H1 (cell line): ENCODE measurements at regions not wholly inside any gene's neighbourhood (a gene's known extent, or its start where the extent isn't known, plus 50 kb on each side); places are given as distances from the start of the nearest gene placed in this dataset.

Experiments used
- CTCF ChIA-PET: fragments of 300-600 bp; sonication (Branson Sonifier 250); formaldehyde crosslinking; loops from one replicate; lab custom pipeline; 2021; ENCODE audit not compliant: partially characterized antibody; lab: Charles Lee
- POLR2A ChIA-PET: fragments of 300-600 bp; sonication (Branson Sonifier 250); formaldehyde crosslinking; loops from one replicate; lab custom pipeline; 2021; ENCODE audit warnings: inconsistent platforms; ENCODE audit not compliant: partially characterized antibody; lab: Charles Lee
- DNase-seq, 2 experiments: peaks; one replicate each; pipeline versions ENCODE4 v3.0.0 to v3.0.0-alpha.2; 2010 to 2022; ENCODE audit warnings: low spot score in 2 of 2, low read depth in 1 of 2, mixed read lengths in 1 of 2
- FAIRE-seq: peaks from 2 replicates; lab custom pipeline; 2011; peaks lifted over from hg19 to GRCh38; lab: Jason Lieb, UNC
- H2AFZ ChIP-seq: 2 replicates; pipeline ENCODE4 v1.8.1; 2012; ENCODE audit warnings: low read length, inconsistent platforms
- H2AK5ac ChIP-seq: 2 replicates; pipeline ENCODE4 v1.6.1; 2013; ENCODE audit warnings: low read depth, low read length
- H2BK120ac ChIP-seq: replicated peaks from 2 replicates; pipeline ENCODE3; 2013; ENCODE audit warnings: low read depth, low read length, inconsistent platforms
- H2BK12ac ChIP-seq: 2 replicates; pipeline ENCODE4 v1.6.1; 2013; ENCODE audit warnings: low read depth, low read length
- H2BK15ac ChIP-seq: 2 replicates; pipeline ENCODE4 v1.6.1; 2013; ENCODE audit warnings: low read length
- H2BK20ac ChIP-seq: 2 replicates; pipeline ENCODE4 v1.6.1; 2013; ENCODE audit warnings: low read length
- H2BK5ac ChIP-seq: 2 replicates; pipeline ENCODE4 v1.6.1; 2013; ENCODE audit warnings: low read depth, low read length
- H3K14ac ChIP-seq: 2 replicates; pipeline ENCODE4 v1.6.1; 2013; ENCODE audit warnings: inconsistent platforms; ENCODE audit not compliant: insufficient read length
- H3K18ac ChIP-seq: 2 replicates; pipeline ENCODE4 v1.6.1; 2013; ENCODE audit warnings: low read length; ENCODE audit errors: extremely low read depth
- H3K23ac ChIP-seq: 2 replicates; pipeline ENCODE4 v1.6.1; 2013; ENCODE audit warnings: inconsistent platforms; ENCODE audit not compliant: insufficient read length
- H3K23me2 ChIP-seq: 2 replicates; pipeline ENCODE4 v1.6.1; 2013; ENCODE audit warnings: low read depth, low read length
- H3K27ac ChIP-seq: 2 replicates; pipeline ENCODE4 v1.6.1; 2011; ENCODE audit warnings: low read depth, low read length, inconsistent platforms
- H3K27me3 ChIP-seq, 4 experiments: replicated peaks in 1 of 4; 1 replicate in 1 of 4; 2 replicates in 3 of 4; pipeline versions ENCODE4 v1.6.1 to v1.8.1; 2011 to 2013; ENCODE audit warnings: low read length in 3 of 4, mild to moderate bottlenecking in 3 of 4, inconsistent platforms in 2 of 4, mixed read lengths in 2 of 4, moderate library complexity in 1 of 4; ENCODE audit not compliant: control insufficient read depth in 3 of 4, insufficient read depth in 3 of 4; ENCODE audit errors: extremely low read depth in 1 of 4
- H3K36me3 ChIP-seq, 4 experiments: 2 replicates each; pipeline versions ENCODE4 v1.6.1 to v1.8.1; 2011 to 2013; ENCODE audit warnings: mild to moderate bottlenecking in 4 of 4, low read length in 3 of 4, moderate library complexity in 2 of 4, control low read depth in 1 of 4, inconsistent platforms in 1 of 4; ENCODE audit not compliant: insufficient read depth in 4 of 4, control insufficient read depth in 2 of 4
- H3K4ac ChIP-seq: replicated peaks from 2 replicates; pipeline ENCODE3; 2013; ENCODE audit warnings: low read length, low read depth, mixed read lengths, inconsistent platforms; ENCODE audit not compliant: insufficient read length
- H3K4me1 ChIP-seq, 4 experiments: replicated peaks in 1 of 4; 1 replicate in 1 of 4; 2 replicates in 3 of 4; pipeline versions ENCODE4 v1.6.1 to v1.8.1; 2011 to 2013; ENCODE audit warnings: low read length in 3 of 4, inconsistent platforms in 2 of 4, mixed read lengths in 1 of 4; ENCODE audit not compliant: insufficient read depth in 4 of 4, control insufficient read depth in 3 of 4
- H3K4me2 ChIP-seq, 2 experiments: 2 replicates each; pipeline versions ENCODE4 v1.6.1 to v1.8.1; 2011 to 2013; ENCODE audit warnings: low read depth in 2 of 2, low read length in 2 of 2, control low read depth in 1 of 2, inconsistent platforms in 1 of 2, mild to moderate bottlenecking in 1 of 2; ENCODE audit not compliant: insufficient read depth in 1 of 2
- H3K4me3 ChIP-seq, 4 experiments: fragments of 200-600, 300-600 bp in 1 of 4; sonication (generic), shearing (Covaris generic), sonication (Bioruptor Twin) in 1 of 4; 2 replicates each; pipeline versions ENCODE4 v1.5.1 to v1.8.1; 2011 to 2016; ENCODE audit warnings: low read length in 4 of 4, low read depth in 3 of 4, control low read depth in 2 of 4, inconsistent platforms in 2 of 4, mild to moderate bottlenecking in 2 of 4, mixed read lengths in 1 of 4, moderate library complexity in 1 of 4; ENCODE audit not compliant: insufficient read depth in 2 of 4; ENCODE audit errors: extremely low read depth in 1 of 4
- H3K56ac ChIP-seq: replicated peaks from 2 replicates; pipeline ENCODE3; 2013; ENCODE audit warnings: low read depth, mild to moderate bottlenecking, mixed read lengths, low read length, inconsistent platforms; ENCODE audit not compliant: insufficient read length
- H3K79me1 ChIP-seq: 2 replicates; pipeline ENCODE4 v1.6.1; 2013; ENCODE audit warnings: low read depth, low read length, control low read depth
- H3K79me2 ChIP-seq, 2 experiments: 2 replicates each; pipeline versions ENCODE4 v1.6.1 to v1.8.1; 2012 to 2013; ENCODE audit warnings: low read length in 2 of 2, mild to moderate bottlenecking in 2 of 2, inconsistent platforms in 1 of 2; ENCODE audit not compliant: insufficient read depth in 2 of 2, control insufficient read depth in 1 of 2
- H3K9ac ChIP-seq, 4 experiments: replicated peaks in 1 of 4; 1 replicate in 1 of 4; 2 replicates in 3 of 4; pipeline versions ENCODE4 v1.6.1 to v1.8.1; 2011 to 2013; ENCODE audit warnings: low read depth in 3 of 4, low read length in 3 of 4, control low read depth in 2 of 4, mild to moderate bottlenecking in 2 of 4, moderate library complexity in 2 of 4, inconsistent platforms in 1 of 4; ENCODE audit errors: extremely low read depth in 1 of 4
- H3K9me3 ChIP-seq, 2 experiments: 2 replicates each; pipeline versions ENCODE4 v1.6.1 to v1.8.1; 2012 to 2013; ENCODE audit warnings: mild to moderate bottlenecking in 2 of 2, moderate library complexity in 2 of 2, control low read depth in 1 of 2, inconsistent platforms in 1 of 2, low read depth in 1 of 2, low read length in 1 of 2, mixed read lengths in 1 of 2; ENCODE audit not compliant: insufficient read depth in 2 of 2
- H4K20me1 ChIP-seq, 2 experiments: replicated peaks in 1 of 2; 2 replicates each; pipeline versions ENCODE3 to v1.8.1; 2011 to 2013; ENCODE audit warnings: inconsistent platforms in 2 of 2, low read length in 2 of 2, mild to moderate bottlenecking in 1 of 2; ENCODE audit not compliant: insufficient read depth in 2 of 2, control insufficient read depth in 1 of 2
- H4K5ac ChIP-seq: 2 replicates; pipeline ENCODE4 v1.6.1; 2013; ENCODE audit warnings: low read length, low read depth, mixed read lengths, inconsistent platforms; ENCODE audit not compliant: insufficient read length
- H4K8ac ChIP-seq: 2 replicates; pipeline ENCODE4 v1.8.0; 2013; ENCODE audit warnings: mild to moderate bottlenecking, moderate library complexity, low read length, inconsistent platforms; ENCODE audit not compliant: insufficient read depth; ENCODE audit errors: extremely low read depth
- H4K91ac ChIP-seq: replicated peaks from 2 replicates; pipeline ENCODE3; 2013; ENCODE audit warnings: low read length, mixed read lengths, inconsistent platforms; ENCODE audit not compliant: insufficient read length
- BACH1 ChIP-seq: IDR thresholded peaks from 2 replicates; pipeline ENCODE4 v1.6.1; 2012; ENCODE audit warnings: low read length, improper control_type of control experiment
- CHD1 ChIP-seq: IDR thresholded peaks from 2 replicates; pipeline ENCODE4 v1.6.1; 2012; ENCODE audit warnings: low read depth, low read length, improper control_type of control experiment
- CHD2 ChIP-seq: IDR thresholded peaks from 2 replicates; pipeline ENCODE4 v1.6.1; 2012; ENCODE audit warnings: low read length, improper control_type of control experiment
- GABPA ChIP-seq: IDR thresholded peaks from 2 replicates; pipeline ENCODE4 v1.6.1; 2011; ENCODE audit warnings: mild to moderate bottlenecking, low read length, moderate library complexity, borderline replicate concordance; ENCODE audit not compliant: insufficient read depth
- HDAC2 ChIP-seq, 2 experiments: fragments of 300-600 bp in 1 of 2; sonication (generic) in 1 of 2; IDR thresholded peaks; 2 replicates each; pipeline ENCODE4 v1.6.1; 2011 to 2012; ENCODE audit warnings: low read depth in 2 of 2, low read length in 2 of 2, mild to moderate bottlenecking in 2 of 2, moderate library complexity in 2 of 2, borderline replicate concordance in 1 of 2, inconsistent platforms in 1 of 2
- JUND ChIP-seq: IDR thresholded peaks from 2 replicates; pipeline ENCODE4 v1.6.1; 2011; ENCODE audit warnings: mild to moderate bottlenecking, improper control_type of control experiment, low read length
- KDM5A ChIP-seq: fragments of 200-600 bp; IDR thresholded peaks from 2 replicates; pipeline ENCODE4 v1.7.1; 2012; ENCODE audit warnings: mild to moderate bottlenecking, low read length, inconsistent platforms, mixed read lengths
- MAFK ChIP-seq: IDR thresholded peaks from 2 replicates; pipeline ENCODE4 v1.6.1; 2012; ENCODE audit warnings: low read depth, mild to moderate bottlenecking, improper control_type of control experiment, low read length
- NANOG ChIP-seq: IDR thresholded peaks from 2 replicates; pipeline ENCODE4 v1.6.1; 2011; ENCODE audit warnings: low read length, low read depth, mild to moderate bottlenecking, inconsistent platforms; ENCODE audit not compliant: insufficient read depth, poor library complexity, severe bottlenecking
- POLR2AphosphoS5 ChIP-seq: IDR thresholded peaks from 2 replicates; pipeline ENCODE4 v1.6.1; 2011; ENCODE audit warnings: low read depth, low read length
- RBBP5 ChIP-seq: IDR thresholded peaks from 2 replicates; pipeline ENCODE4 v1.7.1; 2012; ENCODE audit warnings: low read depth, mild to moderate bottlenecking, inconsistent platforms, low read length, moderate library complexity, borderline replicate concordance
- RXRA ChIP-seq: IDR thresholded peaks from 2 replicates; pipeline ENCODE4 v1.6.1; 2011; ENCODE audit warnings: low read depth, mild to moderate bottlenecking, low read length, moderate library complexity; ENCODE audit not compliant: insufficient read depth
- YY1 ChIP-seq: IDR thresholded peaks from 2 replicates; pipeline ENCODE4 v1.6.1; 2011; ENCODE audit warnings: low read depth, mild to moderate bottlenecking, low read length
- ZNF274 ChIP-seq: IDR thresholded peaks from 2 replicates; pipeline ENCODE4 v1.7.0; 2012; ENCODE audit warnings: low read length, borderline replicate concordance; ENCODE audit errors: extremely low read depth
- WGBS, 2 experiments: shearing (Covaris generic) in 1 of 2; methylation state at CpG; one replicate each; pipeline versions ENCODE4 v1.1.6 to v1.1.7; 2013 to 2015; ENCODE audit warnings: low lambda C conversion rate in 2 of 2, mixed read lengths in 2 of 2, inconsistent platforms in 1 of 2, low coverage in 1 of 2, missing lambda C conversion rate in 1 of 2; ENCODE audit not compliant: insufficient replicate concordance in 2 of 2, insufficient coverage in 1 of 2, insufficient read length in 1 of 2; ENCODE audit errors: extremely low coverage in 1 of 2, missing lambda C conversion rate in 1 of 2; 5-methylcytosine and 5-hydroxymethylcytosine counted together
- TF ChIP-seq, protein P1 (sequence below): IDR thresholded peaks from 2 replicates; pipeline ENCODE4 v1.6.1; 2011; ENCODE audit warnings: low read length, improper control_type of control experiment

DNA sequence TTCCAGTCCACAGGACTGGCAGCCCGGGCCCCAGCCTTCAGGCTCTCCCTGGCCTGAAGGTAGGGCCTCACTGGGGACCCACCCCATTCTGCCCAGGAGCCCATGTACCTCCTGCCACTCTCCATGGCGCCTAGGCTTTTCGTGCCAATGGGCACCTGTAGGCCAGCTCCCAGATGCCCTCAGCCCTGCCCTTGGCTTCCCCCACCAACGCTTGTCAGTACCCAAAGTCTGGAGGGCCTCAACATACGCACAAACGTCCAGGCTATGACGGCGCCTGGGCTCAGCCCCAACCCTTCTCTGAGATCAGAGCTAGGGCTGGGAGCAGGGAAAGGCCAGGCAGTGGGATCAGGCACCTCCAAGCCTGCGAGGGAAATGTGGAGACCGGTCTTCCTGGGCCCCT, 816.9 kb upstream of the LUZP2 start:
- Histone ChIP-seq H3K18ac (no peak overlapping the region), H3K4me1 (no peaks in the 10 kb centered on the region), H3K4ac (no peak overlapping the region), H2BK5ac (no peak overlapping the region), H3K9me3 (no peaks in the 10 kb centered on the region), H2BK20ac (no peak overlapping the region), H3K4me3 (no peak overlapping the region), H3K23me2 (no peaks in the 10 kb centered on the region), H4K20me1 (no peaks in the 10 kb centered on the region), H4K5ac (no peak overlapping the region), H4K91ac (no peak overlapping the region), H2BK120ac (no peak overlapping the region), H3K14ac (no peak overlapping the region), H3K23ac (no peak overlapping the region), H3K79me1 (no peaks in the 10 kb centered on the region), H3K56ac (no peak overlapping the region), H2BK12ac (no peak overlapping the region), H4K8ac (no peak overlapping the region), H3K27me3 (no peaks in the 10 kb centered on the region), H3K4me2 (no peak overlapping the region), H3K79me2 (no peaks in the 10 kb centered on the region), H3K36me3 (no peaks in the 10 kb centered on the region), H2BK15ac (no peak overlapping the region), H3K9ac (no peak overlapping the region), H2AFZ (no peak overlapping the region), H2AK5ac (no peak overlapping the region), H3K27ac (no peak overlapping the region)
- WGBS, 2 experiments: 93% methylated on average over 8 of the region's 10 CpGs; no CpG with 5 or more reads in 1 of the 2 experiments
- FAIRE-seq (no peak), DNase-seq (no peak)
- ChIA-PET CTCF (interaction anchor here (0.6 kb wide), 1 partner anchor 425 kb away, joined by 3 read pairs; no protein-coding TSS in a partner anchor), POLR2A (no interaction called here)
- no peak for TF ChIP-seq MAFK
- no peak for TF ChIP-seq JUND
- TF ChIP-seq CHD2: no peak
- TF ChIP-seq KDM5A: no peak
- no peak for TF ChIP-seq NANOG
- TF ChIP-seq YY1: no peak
- TF ChIP-seq POLR2AphosphoS5: no peak
- TF ChIP-seq RXRA: no peak
- TF ChIP-seq, protein P1, sequence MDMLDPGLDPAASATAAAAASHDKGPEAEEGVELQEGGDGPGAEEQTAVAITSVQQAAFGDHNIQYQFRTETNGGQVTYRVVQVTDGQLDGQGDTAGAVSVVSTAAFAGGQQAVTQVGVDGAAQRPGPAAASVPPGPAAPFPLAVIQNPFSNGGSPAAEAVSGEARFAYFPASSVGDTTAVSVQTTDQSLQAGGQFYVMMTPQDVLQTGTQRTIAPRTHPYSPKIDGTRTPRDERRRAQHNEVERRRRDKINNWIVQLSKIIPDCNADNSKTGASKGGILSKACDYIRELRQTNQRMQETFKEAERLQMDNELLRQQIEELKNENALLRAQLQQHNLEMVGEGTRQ: no peak
- no peak for TF ChIP-seq ZNF274
- no peak for TF ChIP-seq CHD1
- TF ChIP-seq GABPA: no peak
- no peak for TF ChIP-seq BACH1
- TF ChIP-seq HDAC2 (IDR thresholded peaks at IDR 0.05; ENCODE audit: borderline replicate concordance in 1 of 2, low read depth in 2 of 2, low read length in 2 of 2): no peak
- no peak for TF ChIP-seq RBBP5
